ENCODE measurements at regions not wholly inside any gene's neighbourhood (a gene's known extent, or its start where the extent isn't known, plus 50 kb on each side); places are given as distances from the start of the nearest gene placed in this dataset.

DNA sequence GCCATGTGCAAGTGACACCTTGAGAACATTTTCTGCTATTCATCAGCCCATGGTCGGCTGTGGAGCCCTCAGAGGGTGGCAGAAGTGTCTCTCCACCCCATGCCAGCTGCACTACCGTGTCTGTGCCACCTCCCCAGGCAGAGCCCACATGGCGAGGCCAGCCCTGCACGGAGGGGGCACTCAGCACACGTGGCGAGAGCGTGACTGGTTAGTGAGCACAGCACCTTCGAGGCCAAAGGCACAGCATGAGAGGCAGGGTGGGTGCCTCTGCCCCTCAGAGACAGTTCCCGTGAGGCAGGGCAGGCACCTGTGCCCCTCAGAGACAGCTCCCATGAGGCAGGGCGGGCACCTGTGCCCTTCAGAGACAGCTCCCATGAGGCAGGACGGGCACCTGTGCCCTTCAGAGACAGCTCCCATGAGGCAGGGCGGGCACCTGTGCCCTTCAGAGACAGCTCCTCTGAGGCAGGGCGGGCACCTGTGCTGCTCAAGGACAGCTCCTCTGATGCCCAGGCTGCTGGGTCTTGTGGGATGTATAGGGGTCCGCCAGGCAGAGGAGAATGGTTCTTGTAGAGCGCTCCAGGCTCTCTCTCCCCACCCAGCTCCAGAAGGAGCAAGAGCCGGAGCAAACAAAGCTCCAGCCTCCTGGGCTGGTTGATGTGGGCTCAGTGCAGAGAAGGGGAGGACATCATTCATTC is 179.8 kb upstream of the PPP1R26 start:
- Histone ChIP-seq H2BK12ac (ENCODE audit: low read length) (no peak overlapping the region), H3K18ac (ENCODE audit: low read length) (no peak overlapping the region), H2BK120ac (ENCODE audit: insufficient read depth, low read length, poor library complexity) (no peak overlapping the region), H4K8ac (ENCODE audit: low read depth, low read length) (no peak overlapping the region), H3K4me2 (ENCODE audit: low read length) (no peak overlapping the region), H3K4ac (ENCODE audit: low read depth, low read length) (no peak overlapping the region), H2AK5ac (ENCODE audit: low read length) (no peak overlapping the region), H3K4me1 (ENCODE audit: control insufficient read depth in 1 of 2, insufficient read depth in 2 of 2, low read length in 2 of 2) (no peaks in the 10 kb centered on the region), H3K4me3 (ENCODE audit: low read depth, low read length) (no peak overlapping the region), H3K27ac (ENCODE audit: low read depth, low read length) (no peak overlapping the region), H2AFZ (ENCODE audit: insufficient read depth, low read length, poor library complexity) (no peak overlapping the region), H3K9ac (ENCODE audit: low read length) (no peak overlapping the region), H3K23ac (ENCODE audit: low read length) (no peak overlapping the region), H3K79me2 (ENCODE audit: control insufficient read depth, insufficient read depth, low read length, poor library complexity) (no peaks in the 10 kb centered on the region), H3K9me3 (ENCODE audit: insufficient read depth, low read depth, low read length) (peaks cover 7% of the 10 kb centered on the region), H3K27me3 (ENCODE audit: insufficient read depth, low read length) (no peaks in the 10 kb centered on the region), H3K14ac (ENCODE audit: low read length) (no peak overlapping the region), H2BK5ac (ENCODE audit: low read depth, low read length, poor library complexity) (no peak overlapping the region), H3K79me1 (ENCODE audit: low read length) (no peaks in the 10 kb centered on the region), H4K12ac (ENCODE audit: low read depth, low read length) (no peak overlapping the region), H4K91ac (ENCODE audit: low read depth, low read length) (no peak overlapping the region), H3K36me3 (ENCODE audit: control insufficient read depth in 1 of 2, insufficient read depth in 2 of 2, low read length in 2 of 2) (no peaks in the 10 kb centered on the region)
- no CpG with 5 or more reads among the region's 16 CpGs for WGBS (ENCODE audit: extremely low coverage, insufficient coverage, insufficient read length)
- no peak for DNase-seq

- no peak overlapping the region for H3K27ac ChIP-seq (ENCODE audit: low read depth, low read length)
- no peak overlapping the region for H3K4me2 ChIP-seq (ENCODE audit: low read length)
- no peaks in the 10 kb centered on the region for H3K36me3 ChIP-seq (ENCODE audit: control insufficient read depth in 1 of 2, insufficient read depth in 2 of 2, low read length in 2 of 2)
- no peak overlapping the region for H3K9ac ChIP-seq (ENCODE audit: low read length)
- H3K4me3 ChIP-seq (ENCODE audit: low read depth, low read length) = no peak overlapping the region
- H2BK12ac ChIP-seq (ENCODE audit: low read length) = no peak overlapping the region
- H3K4ac ChIP-seq (ENCODE audit: low read depth, low read length) = no peak overlapping the region
- H3K14ac ChIP-seq (ENCODE audit: low read length) = no peak overlapping the region
- no peak overlapping the region for H3K18ac ChIP-seq (ENCODE audit: low read length)
- no peak overlapping the region for H2BK120ac ChIP-seq (ENCODE audit: insufficient read depth, low read length, poor library complexity)
- no CpG with 5 or more reads among the region's 21 CpGs for WGBS (ENCODE audit: extremely low coverage, insufficient coverage, insufficient read length)
- no peak overlapping the region for H2BK5ac ChIP-seq (ENCODE audit: low read depth, low read length, poor library complexity)
- H4K8ac ChIP-seq (ENCODE audit: low read depth, low read length) = no peak overlapping the region
- no peaks in the 10 kb centered on the region for H3K79me1 ChIP-seq (ENCODE audit: low read length)
- H3K9me3 ChIP-seq (ENCODE audit: insufficient read depth, low read depth, low read length) = peaks cover 7% of the 10 kb centered on the region
- no peak overlapping the region for H2AFZ ChIP-seq (ENCODE audit: insufficient read depth, low read length, poor library complexity)
- H4K12ac ChIP-seq (ENCODE audit: low read depth, low read length) = no peak overlapping the region
- H3K4me1 ChIP-seq (ENCODE audit: control insufficient read depth in 1 of 2, insufficient read depth in 2 of 2, low read length in 2 of 2) = no peaks in the 10 kb centered on the region
- no peak overlapping the region for H3K23ac ChIP-seq (ENCODE audit: low read length)
- no peaks in the 10 kb centered on the region for H3K27me3 ChIP-seq (ENCODE audit: insufficient read depth, low read length)
- no peak for DNase-seq
- H2AK5ac ChIP-seq (ENCODE audit: low read length) = no peak overlapping the region
- no peak overlapping the region for H4K91ac ChIP-seq (ENCODE audit: low read depth, low read length)
- H3K79me2 ChIP-seq (ENCODE audit: control insufficient read depth, insufficient read depth, low read length, poor library complexity) = no peaks in the 10 kb centered on the region
These were observed 179.0 kb upstream of the PPP1R26 start for GRCh38 chr9:135300346-135301141.

DNA sequence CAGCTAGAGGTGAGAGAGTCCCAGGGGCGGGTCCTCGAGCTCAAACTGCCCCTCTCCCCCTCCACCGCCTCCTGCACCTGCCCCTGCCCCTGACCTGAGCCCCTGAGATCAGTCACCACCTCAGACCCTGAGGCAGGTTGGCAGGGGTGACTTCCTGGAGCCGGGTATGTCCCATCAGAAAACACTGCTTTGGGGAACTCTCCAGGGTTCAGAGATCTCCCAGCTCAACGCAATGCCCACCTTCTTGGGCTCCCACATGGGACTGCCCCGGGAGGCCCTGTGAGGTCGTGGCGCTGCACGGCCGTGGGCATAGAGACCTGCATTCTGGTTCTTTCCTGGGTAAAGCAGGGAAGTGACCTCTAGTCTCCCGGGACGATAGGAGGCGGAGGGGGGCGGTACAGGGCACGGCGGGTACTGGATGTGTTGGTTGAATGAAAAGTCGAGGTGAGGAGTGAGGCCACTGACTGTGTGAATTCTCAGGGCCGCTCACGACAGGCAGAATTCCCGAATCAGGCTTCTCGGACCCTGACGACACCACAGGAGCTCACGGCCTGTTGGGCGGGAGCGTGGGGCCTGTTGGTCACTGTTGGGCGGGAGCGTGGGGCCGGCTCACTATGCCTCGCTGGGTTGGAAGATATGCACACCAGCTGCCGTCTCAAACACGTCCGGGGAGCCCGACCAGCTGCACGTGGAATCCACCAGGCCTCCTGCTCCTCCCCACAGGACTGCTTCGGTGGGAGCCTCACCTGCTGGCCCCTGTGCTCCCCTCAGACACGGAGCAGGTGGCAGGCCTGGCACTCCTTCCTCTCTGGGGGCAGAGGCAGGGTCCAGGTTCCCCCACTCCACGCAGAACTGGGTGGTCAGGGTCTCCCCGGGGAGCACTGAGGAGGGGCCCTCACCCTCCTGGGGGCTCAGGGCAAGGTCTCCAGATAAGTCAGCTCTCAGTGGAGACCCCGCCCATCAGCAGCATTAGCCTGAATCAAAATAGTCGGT is 178.0 kb upstream of the PPP1R26 start:
- no peak for DNase-seq
- no peaks in the 10 kb centered on the region for H3K4me1 ChIP-seq (ENCODE audit: control insufficient read depth in 1 of 2, insufficient read depth in 2 of 2, low read length in 2 of 2)
- H3K18ac ChIP-seq (ENCODE audit: low read length) = no peak overlapping the region
- no peaks in the 10 kb centered on the region for H3K36me3 ChIP-seq (ENCODE audit: control insufficient read depth in 1 of 2, insufficient read depth in 2 of 2, low read length in 2 of 2)
- WGBS (ENCODE audit: extremely low coverage, insufficient coverage, insufficient read length) = no CpG with 5 or more reads among the region's 40 CpGs
- H3K9ac ChIP-seq (ENCODE audit: low read length) = no peak overlapping the region
- H4K91ac ChIP-seq (ENCODE audit: low read depth, low read length) = no peak overlapping the region
- H2BK5ac ChIP-seq (ENCODE audit: low read depth, low read length, poor library complexity) = no peak overlapping the region
- no peak overlapping the region for H2AFZ ChIP-seq (ENCODE audit: insufficient read depth, low read length, poor library complexity)
- H2AK5ac ChIP-seq (ENCODE audit: low read length) = no peak overlapping the region
- H3K23ac ChIP-seq (ENCODE audit: low read length) = no peak overlapping the region
- H2BK120ac ChIP-seq (ENCODE audit: insufficient read depth, low read length, poor library complexity) = no peak overlapping the region
- no peak overlapping the region for H4K8ac ChIP-seq (ENCODE audit: low read depth, low read length)
- no peak overlapping the region for H3K4me3 ChIP-seq (ENCODE audit: low read depth, low read length)
- H2BK12ac ChIP-seq (ENCODE audit: low read length) = no peak overlapping the region
- H4K12ac ChIP-seq (ENCODE audit: low read depth, low read length) = no peak overlapping the region
- H3K27me3 ChIP-seq (ENCODE audit: insufficient read depth, low read length) = no peaks in the 10 kb centered on the region
- no peaks in the 10 kb centered on the region for H3K79me2 ChIP-seq (ENCODE audit: control insufficient read depth, insufficient read depth, low read length, poor library complexity)
- H3K79me1 ChIP-seq (ENCODE audit: low read length) = no peaks in the 10 kb centered on the region
- no peak overlapping the region for H3K14ac ChIP-seq (ENCODE audit: low read length)
- no peak overlapping the region for H3K4me2 ChIP-seq (ENCODE audit: low read length)
- H3K4ac ChIP-seq (ENCODE audit: low read depth, low read length) = no peak overlapping the region
- H3K27ac ChIP-seq (ENCODE audit: low read depth, low read length) = no peak overlapping the region
- peaks cover 7% of the 10 kb centered on the region for H3K9me3 ChIP-seq (ENCODE audit: insufficient read depth, low read depth, low read length)

All from trophoblast cell (in vitro differentiated cells and primary cell).